MCF 10A (cell line): ENCODE measurements at regions not wholly inside any gene's neighbourhood (a gene's known extent, or its start where the extent isn't known, plus 50 kb on each side); places are given as distances from the start of the nearest gene placed in this dataset.

Experiments
- BruUV-seq: library from RNA; stranded (reverse); fragments of 400-500 nt; replicated peaks from 2 replicates; lab custom pipeline; 2021; lab: Mats Ljungman, UMichigan
- CTCF ChIA-PET: fragments of 300-600 bp; sonication (Branson Sonifier 250); formaldehyde crosslinking; extraction: SDS; loops from one replicate; lab custom pipeline; 2021; ENCODE audit warnings: antibody characterized with exemption, inconsistent platforms; lab: Yijun Ruan, JAX
- POLR2A ChIA-PET: fragments of 300-600, 350-650 bp; sonication (Branson Sonifier 250); formaldehyde crosslinking; extraction: SDS; loops from one replicate; lab custom pipeline; 2020; ENCODE audit warnings: antibody characterized with exemption, inconsistent platforms; lab: Yijun Ruan, JAX
- DNase-seq: peaks from one replicate; pipeline ENCODE4 v3.0.0-alpha.2; 2018; ENCODE audit not compliant: unreplicated experiment
- H3K27ac Mint-ChIP-seq: one replicate; pipeline ENCODE4 v1.8.0; 2022; ENCODE audit warnings: mild to moderate bottlenecking, low read depth, mixed read lengths; ENCODE audit not compliant: unreplicated experiment
- H3K27me3 Mint-ChIP-seq: one replicate; pipeline ENCODE4 v1.8.0; 2022; ENCODE audit warnings: mixed read lengths; ENCODE audit not compliant: insufficient read depth, unreplicated experiment
- H3K36me3 Mint-ChIP-seq: one replicate; pipeline ENCODE4 v1.8.0; 2022; ENCODE audit warnings: mild to moderate bottlenecking, moderate library complexity, mixed read lengths; ENCODE audit not compliant: insufficient read depth, unreplicated experiment
- H3K4me1 Mint-ChIP-seq: one replicate; pipeline ENCODE4 v1.8.0; 2022; ENCODE audit warnings: mixed read lengths; ENCODE audit not compliant: insufficient read depth, unreplicated experiment
- H3K4me3 Mint-ChIP-seq: one replicate; pipeline ENCODE4 v1.8.0; 2022; ENCODE audit warnings: mild to moderate bottlenecking, moderate library complexity, mixed read lengths; ENCODE audit not compliant: unreplicated experiment
- H3K9me3 Mint-ChIP-seq: one replicate; pipeline ENCODE4 v1.8.0; 2022; ENCODE audit warnings: mixed read lengths; ENCODE audit not compliant: unreplicated experiment
- intact Hi-C: fragments of 100-400 bp; cut with micrococcal nuclease; formaldehyde crosslinking; loops from 2 replicates; pipeline ENCODE4 v1.14.1; 2022
- TF ChIP-seq, protein P1 (sequence below): fragments of 200-600 bp; IDR thresholded peaks from one replicate; pipeline ENCODE4 v1.8.0; 2022; ENCODE audit warnings: antibody characterized with exemption, mild to moderate bottlenecking; ENCODE audit not compliant: unreplicated experiment

DNA sequence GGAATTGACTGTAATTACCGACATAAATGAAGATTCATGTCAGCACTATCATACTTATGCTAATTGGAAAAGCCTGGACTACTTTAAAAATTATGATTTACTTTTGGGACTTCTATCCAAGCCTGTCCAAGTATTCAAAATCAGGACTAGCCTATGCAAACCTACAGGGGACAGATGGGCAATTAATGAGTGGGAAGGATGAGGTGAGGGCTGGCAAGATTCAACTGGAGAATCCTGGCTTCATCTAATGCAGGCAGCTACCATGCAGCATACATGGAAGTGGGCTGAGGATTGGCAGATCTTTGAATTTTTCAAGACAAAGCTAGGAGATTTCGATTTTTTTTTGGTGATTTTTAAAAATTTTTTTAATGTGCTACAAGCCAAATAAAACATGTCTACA lies 532.6 kb downstream of the CSNK1G3 start:
- BruUV-seq = no TSS peak
- H3K4me3 Mint-ChIP-seq = no peak overlapping the region
- intact Hi-C loops = no loop called here
- TF ChIP-seq, protein P1, sequence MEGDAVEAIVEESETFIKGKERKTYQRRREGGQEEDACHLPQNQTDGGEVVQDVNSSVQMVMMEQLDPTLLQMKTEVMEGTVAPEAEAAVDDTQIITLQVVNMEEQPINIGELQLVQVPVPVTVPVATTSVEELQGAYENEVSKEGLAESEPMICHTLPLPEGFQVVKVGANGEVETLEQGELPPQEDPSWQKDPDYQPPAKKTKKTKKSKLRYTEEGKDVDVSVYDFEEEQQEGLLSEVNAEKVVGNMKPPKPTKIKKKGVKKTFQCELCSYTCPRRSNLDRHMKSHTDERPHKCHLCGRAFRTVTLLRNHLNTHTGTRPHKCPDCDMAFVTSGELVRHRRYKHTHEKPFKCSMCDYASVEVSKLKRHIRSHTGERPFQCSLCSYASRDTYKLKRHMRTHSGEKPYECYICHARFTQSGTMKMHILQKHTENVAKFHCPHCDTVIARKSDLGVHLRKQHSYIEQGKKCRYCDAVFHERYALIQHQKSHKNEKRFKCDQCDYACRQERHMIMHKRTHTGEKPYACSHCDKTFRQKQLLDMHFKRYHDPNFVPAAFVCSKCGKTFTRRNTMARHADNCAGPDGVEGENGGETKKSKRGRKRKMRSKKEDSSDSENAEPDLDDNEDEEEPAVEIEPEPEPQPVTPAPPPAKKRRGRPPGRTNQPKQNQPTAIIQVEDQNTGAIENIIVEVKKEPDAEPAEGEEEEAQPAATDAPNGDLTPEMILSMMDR = no peak
- no peaks in the 10 kb centered on the region for H3K4me1 Mint-ChIP-seq
- DNase-seq = no peak
- ChIA-PET POLR2A (interaction anchor here (0.6 to 0.7 kb wide), 3 partner anchors 29 to 597 kb away, joined by 3 read pairs; no protein-coding TSS in a partner anchor), CTCF (no interaction called here)
- H3K9me3 Mint-ChIP-seq = no peaks in the 10 kb centered on the region
- no peak overlapping the region for H3K27ac Mint-ChIP-seq
- H3K27me3 Mint-ChIP-seq = no peaks in the 10 kb centered on the region
- H3K36me3 Mint-ChIP-seq = no peaks in the 10 kb centered on the region

DNA sequence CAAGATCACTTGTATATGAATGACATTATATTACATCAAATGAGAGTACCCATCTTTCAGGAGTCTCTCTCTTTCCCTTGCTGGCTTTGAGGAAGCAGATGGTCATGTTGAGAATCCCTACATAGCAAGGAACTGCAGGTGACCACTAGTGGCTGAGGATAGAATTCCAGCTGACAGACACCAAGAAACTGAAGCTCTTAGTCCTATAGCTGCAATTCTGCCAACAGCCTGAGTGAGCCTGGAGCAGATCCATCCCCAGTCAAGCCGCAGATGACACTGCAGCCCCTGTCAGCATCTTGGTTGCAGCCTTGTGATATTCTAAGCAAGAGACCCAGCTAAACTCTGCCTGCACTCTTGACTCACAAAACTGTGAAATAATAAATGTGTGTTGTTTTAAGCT lies 531.5 kb downstream of the CSNK1G3 start:
- POLR2A ChIA-PET = interaction anchor here (1.0 to 1.2 kb wide), 2 partner anchors 9 to 17 kb away, joined by 3 read pairs; no protein-coding TSS in a partner anchor

GRCh38 chr5:124040799-124041198 lies 528.8 kb downstream of the CSNK1G3 start:
- ChIA-PET POLR2A (interaction anchor here (0.6 kb wide), 1 partner anchor 42 kb away, joined by 3 read pairs; no protein-coding TSS in a partner anchor), CTCF (no interaction called here)
- intact Hi-C loops = no loop called here
- DNase-seq = no peak
- Mint-ChIP-seq H3K9me3 (no peaks in the 10 kb centered on the region), H3K4me1 (no peaks in the 10 kb centered on the region), H3K4me3 (no peak overlapping the region), H3K27ac (no peak overlapping the region), H3K27me3 (no peaks in the 10 kb centered on the region), H3K36me3 (no peaks in the 10 kb centered on the region)
- TF ChIP-seq, protein P1 = no peak
- BruUV-seq = no TSS peak

More for the DNA sequence above, 531.5 kb downstream of the CSNK1G3 start:
- BruUV-seq = no TSS peak
- TF ChIP-seq, protein P1 = peak; percentile 7
- no peak overlapping the region for H3K27ac Mint-ChIP-seq
- CTCF ChIA-PET = interaction anchor here (0.6 to 1.2 kb wide), 3 partner anchors 11 to 69 kb away, joined by 3 read pairs; no protein-coding TSS in a partner anchor
- H3K9me3 Mint-ChIP-seq = no peaks in the 10 kb centered on the region
- H3K4me1 Mint-ChIP-seq = no peaks in the 10 kb centered on the region
- intact Hi-C loops = no loop called here
- DNase-seq = peak; percentile 24
- no peaks in the 10 kb centered on the region for H3K27me3 Mint-ChIP-seq
- H3K36me3 Mint-ChIP-seq = no peaks in the 10 kb centered on the region
- H3K4me3 Mint-ChIP-seq = no peak overlapping the region

DNA sequence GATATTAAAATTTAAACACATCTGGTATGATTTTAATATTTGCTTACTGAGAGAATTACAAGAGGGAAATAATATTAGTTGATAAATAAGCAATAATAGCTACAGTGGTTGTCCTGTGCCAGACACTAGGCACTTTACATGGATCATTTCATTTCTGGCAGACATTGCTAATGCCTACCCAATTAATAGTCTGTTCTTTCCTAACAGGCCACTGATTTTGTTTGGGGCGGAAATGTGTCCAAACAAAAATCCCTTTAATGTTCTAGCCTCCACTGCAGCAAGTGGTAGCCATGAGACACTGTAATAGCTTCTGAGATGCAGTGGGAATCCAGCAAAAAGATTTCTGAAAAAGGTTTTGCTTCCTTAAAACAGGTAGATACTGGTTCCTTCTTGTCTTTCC lies 527.4 kb downstream of the CSNK1G3 start:
- Mint-ChIP-seq H3K27ac (no peak overlapping the region), H3K4me3 (no peak overlapping the region), H3K36me3 (no peaks in the 10 kb centered on the region), H3K9me3 (no peaks in the 10 kb centered on the region), H3K4me1 (no peaks in the 10 kb centered on the region), H3K27me3 (no peaks in the 10 kb centered on the region)
- BruUV-seq = no TSS peak
- TF ChIP-seq, protein P1 = no peak
- POLR2A ChIA-PET = no interaction called here
- CTCF ChIA-PET = no interaction called here
- no peak for DNase-seq
- intact Hi-C loops = loop anchor here (10.0 kb wide), 1 partner anchor 365 kb away; no protein-coding TSS in a partner anchor
